ENCODE measurements at regions not wholly inside any gene's neighbourhood (a gene's known extent, or its start where the extent isn't known, plus 50 kb on each side); places are given as distances from the start of the nearest gene placed in this dataset.
"Not testable (repeated sequence)": the region's sequence is repeated elsewhere in the genome, so short reads cannot be mapped to it uniquely, and the experiment has no call there.

GRCh38 chr2:90151805-90152204 lies 1460.3 kb downstream of the RPIA start:
- intact Hi-C loops (cut with DNase I); H3K27me3 ChIP-seq; H3K9me3 ChIP-seq (replicated peaks in 1 of 3); DNase-seq; H3K4me3 ChIP-seq; H3K4me1 ChIP-seq (replicated peaks in 1 of 2); H3K36me3 ChIP-seq (replicated peaks in 1 of 2); H3K27ac ChIP-seq: not testable (repeated sequence)
- TF ChIP-seq CTCF (IDR thresholded peaks at IDR 0.05): peak in 1 of 6 experiments; percentile 40

- H3K36me3 ChIP-seq (replicated peaks in 1 of 2); H3K4me3 ChIP-seq; DNase-seq; H3K9me3 ChIP-seq (replicated peaks in 1 of 3); H3K27ac ChIP-seq; H3K27me3 ChIP-seq; H3K4me1 ChIP-seq (replicated peaks in 1 of 2); intact Hi-C loops (cut with DNase I): not testable (repeated sequence)
- WGBS, 4 donors: 60 to 91% (median 78%) methylated on average over 1 of the region's 1 CpG
These were observed 1479.5 kb downstream of the RPIA start for GRCh38 chr2:90170978-90171377.

- H3K27ac ChIP-seq; H3K36me3 ChIP-seq (replicated peaks in 1 of 2); intact Hi-C loops (cut with DNase I); H3K4me3 ChIP-seq; H3K27me3 ChIP-seq; H3K4me1 ChIP-seq (replicated peaks in 1 of 2); H3K9me3 ChIP-seq (replicated peaks in 1 of 3); DNase-seq: not testable (repeated sequence)
- WGBS, 4 donors: 60 to 68% (median 64%) methylated on average over 1 to 2 of the region's 2 CpGs
These were observed 1481.6 kb downstream of the RPIA start for GRCh38 chr2:90173081-90173480.

- H3K27ac ChIP-seq; H3K4me3 ChIP-seq; H3K9me3 ChIP-seq (replicated peaks in 1 of 3); H3K4me1 ChIP-seq (replicated peaks in 1 of 2); intact Hi-C loops (cut with DNase I); DNase-seq; H3K27me3 ChIP-seq; H3K36me3 ChIP-seq (replicated peaks in 1 of 2): not testable (repeated sequence)
- WGBS, 4 donors: 31 to 44% (median 42%) methylated on average over 2 to 3 of the region's 3 CpGs; no CpG with 5 or more reads in 1 of the 4 donors
These were observed 1488.1 kb downstream of the RPIA start for GRCh38 chr2:90179591-90179990.

- Histone ChIP-seq H3K27me3 (no peaks in the 10 kb centered on the region), H3K36me3 (replicated peaks in 1 of 2) (no peaks in the 10 kb centered on the region), H3K4me3 (no peak overlapping the region), H3K27ac (no peak overlapping the region), H3K9me3 (replicated peaks in 1 of 3) (no peaks in the 10 kb centered on the region), H3K4me1 (replicated peaks in 1 of 2) (no peaks in the 10 kb centered on the region)
- WGBS, 4 donors: 32 to 44% (median 36%) methylated on average over 1 of the region's 1 CpG; no CpG with 5 or more reads in 1 of the 4 donors
- intact Hi-C loops (cut with DNase I): no loop called here
- peak in 1 of 7 donors; percentile 8 for DNase-seq
- TF ChIP-seq POLR2A (IDR thresholded peaks at IDR 0.05) (no peak), CTCF (IDR thresholded peaks at IDR 0.05) (peak in 3 of 6 experiments; percentile 17 to 39 (median 30))
These were observed 1516.1 kb downstream of the RPIA start for GRCh38 chr2:90207454-90208058.

- TF ChIP-seq CTCF (IDR thresholded peaks at IDR 0.05) (no peak), POLR2A (IDR thresholded peaks at IDR 0.05) (no peak)
- 69 to 77% (median 72%) methylated on average over 5 of the region's 5 CpGs for WGBS, 4 donors
- Histone ChIP-seq H3K4me3 (no peak overlapping the region), H3K9me3 (replicated peaks in 1 of 3) (no peaks in the 10 kb centered on the region), H3K27ac (no peak overlapping the region), H3K27me3 (no peaks in the 10 kb centered on the region), H3K36me3 (replicated peaks in 1 of 2) (no peaks in the 10 kb centered on the region), H3K4me1 (replicated peaks in 1 of 2) (no peaks in the 10 kb centered on the region)
- intact Hi-C loops (cut with DNase I): no loop called here
- DNase-seq: no peak
These were observed 1517.5 kb downstream of the RPIA start for GRCh38 chr2:90209009-90209408.

All from adrenal gland (tissue), 9 donors.